LNCaP clone FGC (cell line): ENCODE measurements at regions not wholly inside any gene's neighbourhood (a gene's known extent, or its start where the extent isn't known, plus 50 kb on each side); places are given as distances from the start of the nearest gene placed in this dataset.
A peak's percentile ranks its signal among the peaks of the same experiment; 100 is the strongest.

Experiments
- DNase-seq: peaks from one replicate; pipeline ENCODE4 v3.0.0-alpha.2; 2011; ENCODE audit warnings: low read depth
- H3K4me3 ChIP-seq: 2 replicates; pipeline ENCODE4 v1.5.1; 2011; ENCODE audit warnings: mild to moderate bottlenecking, low read depth, low read length, control low read depth
- CTCF ChIP-seq: IDR thresholded peaks from 2 replicates; pipeline ENCODE4 v1.5.1; 2012; ENCODE audit warnings: mild to moderate bottlenecking; ENCODE audit not compliant: control insufficient read depth, insufficient read depth; ENCODE audit errors: extremely low read depth

DNA sequence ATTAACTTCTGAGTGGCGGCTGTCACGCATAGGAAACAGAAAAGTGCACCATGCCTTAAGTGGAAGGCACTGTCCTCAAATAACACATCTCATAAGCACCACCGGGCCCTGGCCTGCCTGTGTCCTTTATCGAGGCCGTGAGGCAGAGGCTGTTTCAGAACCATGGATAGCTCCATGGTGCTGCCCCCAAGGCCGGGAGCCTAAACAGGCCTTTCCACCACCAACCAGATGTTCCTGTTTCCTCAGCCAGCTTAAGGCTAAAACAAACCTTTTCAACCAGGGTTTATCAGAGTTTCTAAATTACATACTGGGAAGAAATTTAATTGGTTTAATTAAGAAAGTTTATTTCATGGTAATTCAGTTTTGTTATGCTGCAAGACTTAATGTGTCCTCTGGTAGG lies 114.4 kb downstream of the DMRTA2 start:
- H3K4me3 ChIP-seq, result no peak overlapping the region
- DNase-seq, result peak; percentile 32
- TF ChIP-seq CTCF, result no peak

DNA sequence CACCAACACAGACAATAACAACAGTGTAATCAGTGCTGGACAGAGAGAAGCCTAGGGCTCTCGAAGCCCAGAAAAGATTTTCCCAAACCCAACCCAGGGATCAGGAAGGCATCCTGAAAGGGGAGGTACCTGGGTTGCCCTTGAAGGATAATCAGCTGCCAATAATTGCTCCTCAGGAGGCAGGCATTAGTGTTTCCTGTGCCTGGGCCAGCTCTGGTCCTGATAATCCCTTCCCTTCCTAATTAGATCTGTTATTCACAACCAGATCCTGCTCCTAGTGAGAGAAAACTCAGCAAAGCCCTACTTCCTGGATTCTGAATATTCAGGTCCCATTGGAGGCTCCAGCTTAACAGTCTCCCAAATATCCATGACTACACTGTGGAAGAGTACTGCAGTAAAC lies 117.4 kb downstream of the DMRTA2 start:
- TF ChIP-seq CTCF, result no peak
- DNase-seq, result no peak
- H3K4me3 ChIP-seq, result no peak overlapping the region

DNA sequence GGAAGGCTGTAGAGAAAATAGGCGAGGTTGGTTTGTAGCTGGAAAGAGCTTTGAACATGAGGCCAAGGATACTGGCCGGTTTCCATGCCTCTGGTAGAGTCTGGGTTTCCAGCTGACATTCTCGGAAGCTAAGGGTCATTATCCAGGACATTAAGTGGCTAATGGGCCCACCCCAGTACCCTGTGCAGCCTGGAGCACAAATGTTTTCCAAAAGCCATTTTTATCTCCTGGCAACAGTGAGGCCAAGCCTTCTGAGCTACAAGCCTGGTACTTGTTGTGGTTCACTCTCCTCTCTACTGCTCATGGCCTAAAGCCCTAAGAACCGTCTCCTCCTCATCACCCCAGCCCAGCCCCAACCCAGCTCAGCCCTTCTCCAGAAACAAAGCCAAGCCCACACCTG lies 122.9 kb downstream of the DMRTA2 start:
- DNase-seq, result no peak
- no peak for TF ChIP-seq CTCF
- H3K4me3 ChIP-seq, result no peak overlapping the region

DNA sequence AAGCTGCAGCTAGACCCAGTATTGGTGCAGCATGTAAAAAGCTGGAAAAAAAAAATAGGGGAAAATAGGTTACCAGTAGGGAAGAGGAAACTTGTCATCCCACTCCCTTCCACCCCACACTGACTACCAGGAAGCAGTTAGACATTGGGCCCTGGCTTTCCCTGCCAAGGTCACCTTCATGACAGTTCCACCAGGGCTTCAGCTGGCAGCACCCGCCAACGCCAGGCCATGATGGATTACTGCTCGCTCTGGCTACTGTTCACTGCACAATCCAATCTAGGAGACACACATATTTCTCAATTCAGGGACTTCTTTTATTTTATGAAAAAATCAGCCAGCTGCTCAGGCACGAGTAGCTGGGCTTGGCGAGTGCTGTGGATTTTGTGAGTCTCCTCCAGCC lies 127.7 kb downstream of the DMRTA2 start:
- DNase-seq, result no peak
- no peak overlapping the region for H3K4me3 ChIP-seq
- TF ChIP-seq CTCF, result no peak

- DNase-seq, result no peak
- TF ChIP-seq CTCF, result no peak
- H3K4me3 ChIP-seq, result no peak overlapping the region
Measured at GRCh38 chr1:50292276-50292675, 131.0 kb downstream of the DMRTA2 start.

DNA sequence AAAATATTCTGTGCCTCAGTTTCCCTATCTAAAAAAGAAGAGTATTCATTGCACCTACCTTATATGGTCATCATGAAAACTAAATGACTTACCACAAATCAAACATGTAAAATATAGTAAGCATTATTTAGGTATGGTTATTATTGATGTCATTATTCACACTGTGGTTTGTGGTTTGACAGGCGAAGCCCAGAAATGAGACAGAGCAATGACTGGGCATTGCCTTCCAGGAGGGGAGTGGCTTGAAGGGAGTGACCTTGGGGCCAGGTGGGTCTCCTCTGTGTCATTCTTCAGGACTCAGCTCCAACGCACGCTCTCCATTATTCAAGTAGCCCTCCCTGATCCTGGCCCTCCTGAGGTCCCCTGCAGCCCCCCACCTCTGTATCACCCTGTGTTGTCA lies 133.7 kb downstream of the DMRTA2 start:
- no peak overlapping the region for H3K4me3 ChIP-seq
- no peak for TF ChIP-seq CTCF
- DNase-seq, result no peak

- no peak for TF ChIP-seq CTCF
- no peak for DNase-seq
- no peak overlapping the region for H3K4me3 ChIP-seq
Measured at GRCh38 chr1:50285994-50286393, 137.2 kb downstream of the DMRTA2 start.
